Esophagus squamous epithelium (tissue), 4 donors: ENCODE measurements at regions not wholly inside any gene's neighbourhood (a gene's known extent, or its start where the extent isn't known, plus 50 kb on each side); places are given as distances from the start of the nearest gene placed in this dataset.

ENCODE experiments used
- CTCF ChIP-seq, 6 experiments: fragments of 450-650 bp in 4 of 6; fragments of 200-600 bp in 2 of 6; sonication (generic) in 2 of 6; IDR thresholded peaks; one replicate each; pipeline ENCODE4 v1.5.1; 2016 to 2019; ENCODE audit warnings: antibody characterized with exemption in 6 of 6, mild to moderate bottlenecking in 4 of 6, moderate library complexity in 4 of 6
- POLR2A ChIP-seq, 4 donors: fragments of 450-650 bp; IDR thresholded peaks; one replicate each; pipeline ENCODE4 v1.6.1; 2017; ENCODE audit warnings: antibody characterized with exemption in 4 of 4, mild to moderate bottlenecking in 4 of 4, moderate library complexity in 3 of 4

GRCh38 chr2:64784168-64785061 lies 130.7 kb upstream of the SERTAD2 start:
- TF ChIP-seq CTCF (IDR thresholded peaks at IDR 0.05) = peak in 1 of 6 experiments; percentile 5
- no peak for TF ChIP-seq POLR2A (IDR thresholded peaks at IDR 0.05)
